ENCODE measurements at regions not wholly inside any gene's neighbourhood (a gene's known extent, or its start where the extent isn't known, plus 50 kb on each side); places are given as distances from the start of the nearest gene placed in this dataset.
"Not testable (repeated sequence)": the region's sequence is repeated elsewhere in the genome, so short reads cannot be mapped to it uniquely, and the experiment has no call there.

GRCh38 chr2:107727318-107727717, 99.4 kb upstream of the RGPD4 start:
- no peak for DNase-seq

- no peak for DNase-seq
Measured at GRCh38 chr2:107728586-107728985, 98.1 kb upstream of the RGPD4 start.

GRCh38 chr2:107729440-107729839, 97.3 kb upstream of the RGPD4 start:
- no peak for DNase-seq

GRCh38 chr2:107730898-107731297, 95.8 kb upstream of the RGPD4 start:
- peak; percentile 50 for DNase-seq

- no peak for DNase-seq
Measured at GRCh38 chr2:107731435-107731834, 95.3 kb upstream of the RGPD4 start.

GRCh38 chr2:107735201-107735600, 91.5 kb upstream of the RGPD4 start:
- DNase-seq = peak; percentile 82

GRCh38 chr2:107737756-107738155, 88.9 kb upstream of the RGPD4 start:
- peak; percentile 90 for DNase-seq

- no peak for DNase-seq
Measured at GRCh38 chr2:107738266-107738665, 88.4 kb upstream of the RGPD4 start.

- no peak for DNase-seq
Measured at GRCh38 chr2:107740300-107740699, 86.4 kb upstream of the RGPD4 start.

- DNase-seq = no peak
Measured at GRCh38 chr2:107742460-107743027, 84.1 kb upstream of the RGPD4 start.

- peak; percentile 9 for DNase-seq
Measured at GRCh38 chr2:107743274-107743673, 83.4 kb upstream of the RGPD4 start.

- no peak for DNase-seq
Measured at GRCh38 chr2:107745100-107745499, 81.6 kb upstream of the RGPD4 start.

GRCh38 chr2:107746552-107747198, 80.0 kb upstream of the RGPD4 start:
- not testable (repeated sequence) for DNase-seq

- not testable (repeated sequence) for DNase-seq
Measured at GRCh38 chr2:107747199-107747963, 79.3 kb upstream of the RGPD4 start.

GRCh38 chr2:107747964-107748583, 78.6 kb upstream of the RGPD4 start:
- no peak for DNase-seq

- no peak for DNase-seq
Measured at GRCh38 chr2:107751936-107752335, 74.8 kb upstream of the RGPD4 start.

GRCh38 chr2:107753806-107754205, 72.9 kb upstream of the RGPD4 start:
- DNase-seq = not testable (repeated sequence)

GRCh38 chr2:107757223-107757622, 69.5 kb upstream of the RGPD4 start:
- no peak for DNase-seq

- no peak for DNase-seq
Measured at GRCh38 chr2:107760620-107761364, 65.9 kb upstream of the RGPD4 start.

- no peak for DNase-seq
Measured at GRCh38 chr2:107772353-107772752, 54.3 kb upstream of the RGPD4 start.

- no peak for DNase-seq
Measured at GRCh38 chr2:107775211-107775610, 51.5 kb upstream of the RGPD4 start.

GRCh38 chr2:107775791-107776190, 50.9 kb upstream of the RGPD4 start:
- DNase-seq = no peak

- no peak for DNase-seq
Measured at GRCh38 chr2:107776362-107776761, 50.3 kb upstream of the RGPD4 start.
